GM23248 (cell line): ENCODE measurements at regions not wholly inside any gene's neighbourhood (a gene's known extent, or its start where the extent isn't known, plus 50 kb on each side); places are given as distances from the start of the nearest gene placed in this dataset.

Source experiments
- DNase-seq: peaks from one replicate; pipeline ENCODE4 v3.0.0-alpha.2; 2015
- H2AFZ ChIP-seq: fragments of 200-600 bp; sonication (generic); 2 replicates; pipeline ENCODE4 v1.6.1; 2016; ENCODE audit warnings: antibody characterized with exemption
- H3F3A ChIP-seq: fragments of 200-600 bp; sonication (generic); 2 replicates; pipeline ENCODE4 v1.6.1; 2016; ENCODE audit warnings: mild to moderate bottlenecking, antibody characterized with exemption, mixed run types; ENCODE audit not compliant: insufficient read depth
- H3K27ac ChIP-seq: fragments of 200-600 bp; sonication (generic); 2 replicates; pipeline ENCODE4 v1.5.1; 2016; ENCODE audit warnings: mild to moderate bottlenecking
- H3K27me3 ChIP-seq: fragments of 200-600 bp; sonication (generic); replicated peaks from 2 replicates; pipeline ENCODE4 v1.6.1; 2016; ENCODE audit warnings: mild to moderate bottlenecking; ENCODE audit not compliant: insufficient read depth
- H3K36me3 ChIP-seq: fragments of 200-600 bp; sonication (generic); 2 replicates; pipeline ENCODE4 v1.6.1; 2016; ENCODE audit warnings: low read depth, mild to moderate bottlenecking
- H3K4me1 ChIP-seq: fragments of 200-600 bp; sonication (generic); 2 replicates; pipeline ENCODE4 v1.6.1; 2016; ENCODE audit warnings: mild to moderate bottlenecking; ENCODE audit not compliant: insufficient read depth
- H3K4me2 ChIP-seq: fragments of 200-600 bp; sonication (generic); one replicate; pipeline ENCODE4 v1.6.1; 2016; ENCODE audit warnings: mild to moderate bottlenecking; ENCODE audit not compliant: unreplicated experiment
- H3K4me3 ChIP-seq: fragments of 200-600 bp; sonication (generic); 2 replicates; pipeline ENCODE4 v1.5.1; 2016; ENCODE audit warnings: mild to moderate bottlenecking
- H3K79me2 ChIP-seq: fragments of 200-600 bp; sonication (generic); 2 replicates; pipeline ENCODE4 v1.6.1; 2016; ENCODE audit warnings: mild to moderate bottlenecking; ENCODE audit not compliant: insufficient read depth
- H3K9ac ChIP-seq: fragments of 200-600 bp; sonication (generic); 2 replicates; pipeline ENCODE4 v1.6.1; 2016; ENCODE audit warnings: mild to moderate bottlenecking
- H3K9me2 ChIP-seq: fragments of 200-600 bp; sonication (generic); 2 replicates; pipeline ENCODE4 v1.6.1; 2016; ENCODE audit warnings: mixed run types, mild to moderate bottlenecking, moderate library complexity; ENCODE audit not compliant: insufficient read depth
- H3K9me3 ChIP-seq: fragments of 200-600 bp; sonication (generic); one replicate; pipeline ENCODE4 v1.6.1; 2017; ENCODE audit warnings: low read depth
- H4K20me1 ChIP-seq: fragments of 200-600 bp; sonication (generic); 2 replicates; pipeline ENCODE4 v1.6.0; 2016; ENCODE audit not compliant: insufficient read depth
- EZH2 ChIP-seq: fragments of 200-600 bp; sonication (generic); IDR thresholded peaks from 2 replicates; pipeline ENCODE4 v1.6.1; 2018; ENCODE audit warnings: antibody characterized with exemption, mild to moderate bottlenecking; ENCODE audit not compliant: insufficient read depth, poor library complexity, severe bottlenecking
- EZH2phosphoT487 ChIP-seq: fragments of 200-600 bp; sonication (generic); IDR thresholded peaks from 2 replicates; pipeline ENCODE4 v1.6.1; 2018; ENCODE audit warnings: antibody characterized with exemption, moderate library complexity, mild to moderate bottlenecking, low read depth; ENCODE audit not compliant: insufficient read depth
- WGBS, 2 experiments: methylation state at CpG; one replicate each; pipeline ENCODE4 v1.1.6; 2015 to 2017; ENCODE audit warnings: low lambda C conversion rate in 2 of 2, low coverage in 1 of 2; ENCODE audit errors: missing lambda C conversion rate in 2 of 2; 5-methylcytosine and 5-hydroxymethylcytosine counted together
- in situ Hi-C: fragments of 300-500 bp; cut with MboI; formaldehyde crosslinking; loops from 2 replicates; pipeline ENCODE4 v1.15.0; 2020

- in situ Hi-C loops = no loop called here
- Histone ChIP-seq H3F3A (no peaks in the 10 kb centered on the region), H3K9me3 (no peaks in the 10 kb centered on the region), H3K27me3 (no peaks in the 10 kb centered on the region), H3K4me3 (no peak overlapping the region), H2AFZ (peak overlapping the region; percentile 29; the same call in 1 of the 2 replicates), H3K27ac (no peak overlapping the region), H3K4me1 (no peaks in the 10 kb centered on the region), H3K36me3 (no peaks in the 10 kb centered on the region), H4K20me1 (no peaks in the 10 kb centered on the region), H3K79me2 (no peaks in the 10 kb centered on the region), H3K9me2 (no peaks in the 10 kb centered on the region), H3K4me2 (no peak overlapping the region), H3K9ac (no peak overlapping the region)
- TF ChIP-seq EZH2phosphoT487 = no peak
- no peak for TF ChIP-seq EZH2
- 18 to 34% methylated on average over 2 of the region's 2 CpGs for WGBS, 2 experiments
- DNase-seq = peak; percentile 61
Observed at GRCh38 chr6:22980446-22980845, 411.1 kb downstream of the HDGFL1 start.

GRCh38 chr6:23002044-23002619, 432.8 kb downstream of the HDGFL1 start:
- Histone ChIP-seq H3K9me3 (no peaks in the 10 kb centered on the region), H4K20me1 (no peaks in the 10 kb centered on the region), H3K4me2 (no peak overlapping the region), H3K9me2 (no peaks in the 10 kb centered on the region), H3K27ac (no peak overlapping the region), H3K36me3 (no peaks in the 10 kb centered on the region), H2AFZ (no peak overlapping the region), H3K4me3 (no peak overlapping the region), H3K4me1 (peaks cover 5% of the 10 kb centered on the region; the same call in 1 of the 2 replicates), H3F3A (no peaks in the 10 kb centered on the region), H3K27me3 (no peaks in the 10 kb centered on the region), H3K9ac (no peak overlapping the region), H3K79me2 (no peaks in the 10 kb centered on the region)
- 73 to 83% methylated on average over 1 of the region's 1 CpG for WGBS, 2 experiments
- TF ChIP-seq EZH2 = no peak
- DNase-seq = no peak
- in situ Hi-C loops = no loop called here

- H3F3A ChIP-seq = no peaks in the 10 kb centered on the region
- 3 to 5% methylated on average over 14 of the region's 14 CpGs for WGBS, 2 experiments
- no peaks in the 10 kb centered on the region for H3K27me3 ChIP-seq
- TF ChIP-seq EZH2 (no peak), EZH2phosphoT487 (no peak)
- no peaks in the 10 kb centered on the region for H3K9me3 ChIP-seq
- no peaks in the 10 kb centered on the region for H3K9me2 ChIP-seq
- H2AFZ ChIP-seq = peak overlapping the region; percentile 52; the same call in 1 of the 2 replicates
- H3K36me3 ChIP-seq = no peaks in the 10 kb centered on the region
- H4K20me1 ChIP-seq = no peaks in the 10 kb centered on the region
- H3K4me2 ChIP-seq = peak overlapping the region; percentile 50
- in situ Hi-C loops = no loop called here
- peaks cover 5% of the 10 kb centered on the region; the same call in 1 of the 2 replicates for H3K4me1 ChIP-seq
- H3K4me3 ChIP-seq = peak overlapping the region; percentile 54
- no peaks in the 10 kb centered on the region for H3K79me2 ChIP-seq
- no peak overlapping the region for H3K9ac ChIP-seq
- no peak overlapping the region for H3K27ac ChIP-seq
- peak; percentile 85 for DNase-seq
Observed at GRCh38 chr6:23003671-23004467, 434.5 kb downstream of the HDGFL1 start.

- Histone ChIP-seq H3K4me1 (peaks cover 5% of the 10 kb centered on the region; the same call in 1 of the 2 replicates), H3K27ac (no peak overlapping the region), H3K9ac (no peak overlapping the region), H3K9me3 (no peaks in the 10 kb centered on the region), H3K4me3 (no peak overlapping the region), H3K4me2 (no peak overlapping the region), H3K27me3 (no peaks in the 10 kb centered on the region), H3F3A (no peaks in the 10 kb centered on the region), H2AFZ (no peak overlapping the region), H4K20me1 (no peaks in the 10 kb centered on the region), H3K9me2 (no peaks in the 10 kb centered on the region), H3K79me2 (no peaks in the 10 kb centered on the region), H3K36me3 (no peaks in the 10 kb centered on the region)
- TF ChIP-seq EZH2 (no peak), EZH2phosphoT487 (no peak)
- 0% methylated on average over 1 of the region's 1 CpG for WGBS, 2 experiments
- in situ Hi-C loops = no loop called here
- DNase-seq = no peak
Observed at GRCh38 chr6:23006656-23007055, 437.3 kb downstream of the HDGFL1 start.
